GM18909 (cell line): ENCODE measurements at regions not wholly inside any gene's neighbourhood (a gene's known extent, or its start where the extent isn't known, plus 50 kb on each side); places are given as distances from the start of the nearest gene placed in this dataset.
A peak's percentile ranks its signal among the peaks of the same experiment; 100 is the strongest.
"Not testable (repeated sequence)": the region's sequence is repeated elsewhere in the genome, so short reads cannot be mapped to it uniquely, and the experiment has no call there.

Experiments used
- ATAC-seq: cut with Tn5 transposase; IDR thresholded peaks from one replicate; pipeline ENCODE4 v1.9.1; 2021; ENCODE audit warnings: mild to moderate bottlenecking; ENCODE audit not compliant: unreplicated experiment, poor library complexity

DNA sequence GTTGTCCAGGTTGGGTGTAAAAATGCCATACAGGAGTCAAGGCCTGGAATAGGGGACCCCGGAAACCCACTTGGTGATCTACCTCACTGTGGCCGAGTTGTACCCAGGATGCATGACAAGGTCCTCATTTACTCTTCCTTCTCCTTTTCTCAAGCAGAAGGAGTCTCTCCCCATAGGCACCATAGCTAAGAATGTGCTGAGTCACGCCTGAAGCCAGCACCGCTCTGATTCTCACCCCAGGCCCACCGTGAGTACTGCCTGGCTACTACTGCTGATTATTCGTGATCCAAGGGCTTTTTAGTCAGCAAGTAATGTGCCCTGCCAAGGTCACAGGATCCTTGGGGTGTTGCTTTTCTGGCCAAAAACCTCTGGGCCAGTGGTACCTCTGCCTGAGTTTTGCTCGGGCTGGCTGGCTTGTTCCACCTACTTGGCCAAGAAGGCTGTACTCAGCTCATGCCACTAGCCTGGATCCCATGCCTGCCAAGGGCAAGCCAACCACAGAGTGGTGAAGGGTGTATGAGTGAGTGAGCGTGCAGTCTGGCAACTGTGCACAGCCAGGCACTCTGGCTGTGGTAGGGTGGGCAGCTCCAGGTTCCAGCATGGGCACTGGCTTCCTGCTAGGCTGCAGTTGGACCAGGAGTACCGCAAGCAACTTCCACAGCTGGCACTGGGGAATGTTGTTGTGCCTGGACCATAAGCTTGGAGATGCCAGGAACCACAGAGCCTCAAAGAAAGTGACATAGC, 650.1 kb upstream of the VRK2 start:
- no peak for ATAC-seq

DNA sequence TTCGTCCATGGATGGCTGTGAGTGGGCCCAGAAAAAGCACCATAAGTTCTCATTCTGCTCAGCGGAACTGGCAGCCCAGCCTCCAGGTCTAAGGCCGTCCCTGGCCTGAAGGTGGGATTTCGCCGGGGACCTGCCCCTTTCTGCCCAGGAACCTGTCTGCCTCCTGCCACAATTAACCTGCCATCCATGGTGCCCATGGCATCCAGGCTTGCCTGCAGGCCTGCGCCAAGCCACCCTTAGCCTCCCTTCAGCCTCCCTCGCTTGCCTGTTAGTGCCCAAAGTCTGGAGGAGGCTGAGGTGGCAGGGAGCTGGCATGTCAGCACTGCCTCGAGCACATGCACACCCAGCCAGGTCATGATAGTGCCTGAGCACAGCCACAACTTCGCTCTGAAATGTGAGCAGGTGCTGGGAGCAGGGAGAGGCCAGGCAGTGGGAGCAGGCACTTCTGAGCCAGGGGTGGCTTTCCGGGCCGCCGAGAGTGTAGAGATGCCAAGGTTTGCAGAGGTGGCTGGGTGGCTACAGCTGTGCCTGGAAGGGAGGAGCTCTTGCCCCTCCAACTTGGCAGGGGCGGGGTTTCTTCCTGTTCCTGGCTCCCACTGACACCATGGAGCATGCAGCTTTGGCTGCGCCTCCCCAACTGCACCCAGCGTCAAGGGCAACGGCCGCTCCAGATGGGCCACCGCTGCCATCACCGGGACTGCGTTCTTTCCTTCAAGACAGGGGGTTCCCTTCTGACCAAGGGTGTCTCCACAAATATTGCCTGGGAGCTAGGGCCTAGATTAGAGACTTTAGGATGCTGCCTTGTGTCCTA, 648.9 kb upstream of the VRK2 start:
- ATAC-seq, result no peak

GRCh38 chr2:57399057-57399456, 647.5 kb upstream of the VRK2 start:
- no peak for ATAC-seq

DNA sequence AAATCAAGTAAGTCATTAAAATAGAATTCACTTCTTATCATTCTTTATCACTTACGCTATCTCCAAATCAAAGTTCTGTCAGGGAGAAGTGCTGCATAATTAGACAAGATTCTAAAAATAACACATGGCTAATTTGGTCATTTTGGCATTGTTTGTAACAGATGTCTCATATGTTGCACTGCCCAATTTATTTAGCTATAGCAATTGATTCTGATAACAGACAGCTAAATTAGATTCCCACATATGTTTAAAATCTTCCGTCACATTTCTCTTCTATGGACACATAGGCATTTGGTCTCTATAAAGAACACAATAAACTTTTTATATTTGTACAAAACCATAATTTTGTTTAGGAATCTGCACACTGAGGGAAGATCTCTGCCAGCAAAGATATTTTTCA, 644.5 kb upstream of the VRK2 start:
- no peak for ATAC-seq

DNA sequence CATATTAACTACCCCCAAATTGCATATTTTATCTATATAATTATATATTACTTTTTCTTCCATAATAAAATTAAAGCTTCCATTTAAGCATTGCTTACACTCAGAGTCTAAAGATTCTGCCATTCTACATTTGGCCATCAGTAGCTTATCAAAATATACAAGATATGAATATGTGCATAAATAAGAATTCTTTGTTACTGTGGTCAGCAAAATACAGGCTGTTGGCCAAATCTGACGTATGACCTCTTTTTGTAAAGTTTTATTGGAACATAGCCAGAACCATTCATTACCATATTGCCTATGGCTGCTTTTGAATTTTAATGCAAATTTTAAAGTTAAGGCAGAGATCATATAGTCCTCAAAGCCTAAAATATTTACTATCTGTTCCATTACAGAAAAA, 643.9 kb upstream of the VRK2 start:
- ATAC-seq, result no peak

GRCh38 chr2:57407772-57408201, 638.8 kb upstream of the VRK2 start:
- no peak for ATAC-seq

DNA sequence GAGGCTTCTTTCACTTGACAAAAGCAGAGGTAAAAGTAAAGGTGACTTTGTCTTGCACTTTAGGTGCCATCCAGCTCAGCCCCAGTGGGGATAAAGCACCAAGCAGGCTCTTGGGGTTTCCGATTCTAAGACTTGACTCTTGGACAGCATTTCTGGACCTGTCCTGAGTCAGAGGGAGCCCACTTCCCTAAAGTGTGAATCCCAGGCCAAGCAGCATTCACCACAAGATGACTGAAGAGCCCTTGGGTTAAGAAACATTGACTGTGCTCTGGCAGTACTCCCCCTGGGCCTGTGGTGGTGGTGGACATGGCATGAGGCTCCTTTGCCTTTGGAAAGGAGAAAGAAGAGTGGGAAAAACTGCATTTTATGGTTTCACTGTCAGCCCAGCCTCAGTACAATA, 638.0 kb upstream of the VRK2 start:
- ATAC-seq, result no peak

DNA sequence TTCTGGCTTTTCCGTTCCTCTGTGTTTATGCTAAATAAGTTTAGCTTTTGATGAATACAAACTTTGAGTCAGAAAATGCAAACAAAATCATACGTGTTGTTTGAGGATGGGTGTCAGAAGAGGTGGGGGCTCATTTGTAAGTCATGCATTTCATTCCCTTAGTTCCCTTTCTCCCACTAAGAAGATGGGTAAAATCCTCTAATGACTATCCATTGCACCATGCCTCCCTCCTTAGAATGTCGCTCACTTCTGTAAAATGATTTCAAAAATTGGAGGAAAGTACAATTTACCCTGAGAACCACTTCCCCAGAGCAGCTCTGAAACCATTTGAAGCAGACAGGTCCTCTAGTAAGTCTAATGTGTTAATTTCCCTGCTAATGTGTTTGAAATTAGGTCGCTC, 629.6 kb upstream of the VRK2 start:
- no peak for ATAC-seq

- not testable (repeated sequence) for ATAC-seq
Measured at GRCh38 chr2:57418859-57419346, 627.7 kb upstream of the VRK2 start.

DNA sequence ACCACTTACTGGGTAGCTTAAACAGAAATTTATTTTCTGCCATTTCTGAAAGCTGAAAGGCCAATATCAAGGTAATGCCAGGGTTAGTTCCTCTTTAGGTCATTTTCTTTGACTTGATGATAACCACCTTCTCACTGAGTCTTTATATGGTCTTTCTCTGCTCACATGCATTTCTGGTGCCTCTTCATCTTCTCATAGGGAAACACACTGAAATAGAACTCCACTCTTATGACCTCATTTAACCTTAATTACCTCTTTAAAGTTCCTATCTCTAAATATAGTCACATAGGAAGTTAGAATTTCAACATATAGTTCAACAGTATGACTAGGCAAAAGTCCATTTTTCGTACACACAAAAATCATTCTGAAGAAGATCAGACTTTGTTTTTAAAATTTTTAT, 616.8 kb upstream of the VRK2 start:
- no peak for ATAC-seq

DNA sequence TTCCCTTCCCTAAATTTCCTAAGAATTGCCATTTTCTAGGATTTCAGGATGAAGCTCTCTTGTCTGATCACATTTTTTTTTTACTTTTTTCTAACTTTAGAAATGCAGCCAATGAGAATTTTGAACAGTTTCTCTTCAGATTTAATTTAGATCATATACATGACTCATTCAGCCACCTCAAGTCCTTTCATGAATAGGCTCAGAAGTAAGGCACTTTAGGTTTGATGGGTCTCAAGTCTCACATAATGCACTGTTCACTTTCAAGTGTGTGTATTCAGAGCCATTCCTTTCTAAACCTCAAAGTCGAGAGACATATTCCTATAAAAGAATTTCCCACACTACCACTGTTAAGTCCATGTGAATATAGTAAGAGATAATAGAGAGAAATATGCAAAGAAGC, 614.1 kb upstream of the VRK2 start:
- ATAC-seq, result no peak

DNA sequence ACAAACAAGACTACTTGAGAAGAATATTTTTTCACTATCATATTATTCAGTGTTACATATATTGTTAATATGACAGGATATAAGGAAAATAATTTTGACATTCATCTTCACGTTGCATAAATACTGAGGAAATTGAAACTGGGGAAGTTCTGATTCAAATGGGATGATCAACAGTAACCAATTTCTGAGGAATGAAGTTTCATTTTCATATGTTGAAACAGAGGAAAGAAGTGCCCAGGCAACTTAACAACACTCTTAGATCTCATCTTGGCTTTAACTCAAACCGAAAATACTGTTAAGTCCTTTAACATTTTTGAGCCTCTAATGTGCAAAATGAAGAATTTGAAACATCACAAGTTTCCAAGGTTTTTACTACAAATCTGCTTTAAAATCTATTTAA, 612.2 kb upstream of the VRK2 start:
- no peak for ATAC-seq

- ATAC-seq, result no peak
Measured at GRCh38 chr2:57434972-57435371, 611.6 kb upstream of the VRK2 start.

GRCh38 chr2:57437077-57437476, 609.5 kb upstream of the VRK2 start:
- no peak for ATAC-seq

DNA sequence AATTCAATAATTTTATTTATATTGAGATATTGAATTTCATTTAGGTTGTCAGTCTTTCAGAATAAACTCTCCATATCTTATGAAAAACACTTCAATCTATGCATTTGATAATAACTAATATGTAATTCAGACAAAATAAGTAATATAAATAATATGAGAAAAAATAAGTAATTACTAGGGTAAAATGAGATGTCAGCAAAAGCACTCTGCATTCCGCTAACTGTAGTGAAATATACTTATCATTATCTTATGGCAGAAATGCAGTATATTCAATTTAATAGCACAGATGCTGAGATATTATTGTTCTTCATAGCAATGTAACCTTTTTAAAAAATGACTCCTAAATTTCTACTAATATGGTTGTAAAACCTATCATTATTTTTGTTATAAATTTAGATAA, 606.2 kb upstream of the VRK2 start:
- no peak for ATAC-seq

DNA sequence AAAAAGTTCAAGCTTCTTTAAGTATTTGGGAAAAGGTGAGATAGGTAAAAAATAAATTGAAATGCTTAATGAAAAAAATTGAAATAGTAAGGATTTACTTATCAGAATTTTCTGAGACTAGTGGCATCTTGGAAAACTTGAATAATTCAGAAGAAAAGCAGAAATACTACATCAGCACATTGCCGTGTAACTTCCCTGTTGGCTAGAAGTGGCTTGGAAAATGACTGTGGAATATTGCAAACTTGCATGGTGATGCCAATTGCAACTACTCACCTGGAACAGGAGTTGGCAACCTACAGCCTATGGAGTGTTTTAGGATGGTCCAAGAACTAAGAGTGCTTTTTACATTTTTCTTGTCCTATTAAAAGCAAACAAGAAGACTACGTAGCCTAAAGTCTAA, 603.5 kb upstream of the VRK2 start:
- ATAC-seq, result no peak

- no peak for ATAC-seq
Measured at GRCh38 chr2:57443973-57444521, 602.6 kb upstream of the VRK2 start.

DNA sequence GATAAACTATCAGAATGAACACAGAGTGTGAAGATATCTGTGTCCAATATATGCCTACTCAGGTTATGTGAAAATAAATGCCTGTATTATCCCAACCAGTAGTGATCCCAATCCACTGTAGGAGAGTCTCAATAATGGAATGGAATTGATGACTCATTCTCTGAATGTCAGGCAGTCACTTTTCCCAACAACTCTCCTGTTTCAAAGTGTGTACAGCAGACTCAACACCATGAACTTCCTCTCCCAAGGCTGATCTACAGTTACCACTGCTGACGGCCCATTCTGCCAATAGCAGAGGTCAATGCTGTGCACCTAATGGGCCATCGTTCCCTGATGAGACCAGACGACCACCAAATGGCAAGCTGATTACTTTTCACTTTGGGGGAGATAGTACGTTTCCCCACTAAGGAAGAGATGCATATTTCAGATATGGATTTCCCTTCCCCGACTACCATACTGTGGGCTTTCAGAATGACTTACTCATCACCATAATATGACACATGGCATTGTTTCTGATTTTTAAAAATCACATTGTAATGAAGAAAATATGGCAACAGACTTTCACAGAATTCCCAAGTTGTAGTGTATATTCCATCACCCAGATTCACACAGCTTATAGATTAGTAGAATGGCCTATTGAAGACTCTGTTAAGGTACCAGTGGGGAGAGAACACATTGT, 601.7 kb upstream of the VRK2 start:
- no peak for ATAC-seq

GRCh38 chr2:57448816-57449215, 597.8 kb upstream of the VRK2 start:
- no peak for ATAC-seq

- peak; percentile 73 for ATAC-seq
Measured at GRCh38 chr2:57450170-57450569, 596.4 kb upstream of the VRK2 start.

GRCh38 chr2:57452634-57453033, 594.0 kb upstream of the VRK2 start:
- no peak for ATAC-seq
